22Rv1 (cell line): ENCODE measurements at regions not wholly inside any gene's neighbourhood (a gene's known extent, or its start where the extent isn't known, plus 50 kb on each side); places are given as distances from the start of the nearest gene placed in this dataset.

ENCODE experiments used
- H3K27ac ChIP-seq: fragments of 450-650 bp; 2 replicates; pipeline ENCODE4 v1.5.1; 2017
- CTCF ChIP-seq: fragments of 450-650 bp; IDR thresholded peaks from 2 replicates; pipeline ENCODE4 v1.5.1; 2017; ENCODE audit warnings: mild to moderate bottlenecking
- ZFX ChIP-seq: fragments of 450-650 bp; IDR thresholded peaks from 2 replicates; pipeline ENCODE4 v1.6.1; 2017; ENCODE audit warnings: antibody characterized with exemption, borderline replicate concordance

- TF ChIP-seq ZFX: no peak
- TF ChIP-seq CTCF: no peak
- no peak overlapping the region for H3K27ac ChIP-seq
Measured at GRCh38 chr2:186108470-186108869, 369.9 kb downstream of the FSIP2 start.

- TF ChIP-seq ZFX: no peak
- TF ChIP-seq CTCF: no peak
- no peak overlapping the region for H3K27ac ChIP-seq
Measured at GRCh38 chr2:186113284-186113683, 372.8 kb upstream of the ZC3H15 start.

GRCh38 chr2:186125156-186125555 is 360.9 kb upstream of the ZC3H15 start:
- H3K27ac ChIP-seq: no peak overlapping the region

GRCh38 chr2:186125625-186126024 is 360.4 kb upstream of the ZC3H15 start:
- TF ChIP-seq CTCF (no peak), ZFX (no peak)
- no peak overlapping the region for H3K27ac ChIP-seq

More at GRCh38 chr2:186125156-186125555, 360.9 kb upstream of the ZC3H15 start:
- TF ChIP-seq CTCF (no peak), ZFX (no peak)

- H3K27ac ChIP-seq: no peak overlapping the region
- TF ChIP-seq CTCF: no peak
- no peak for TF ChIP-seq ZFX
Measured at GRCh38 chr2:186126181-186126580, 359.9 kb upstream of the ZC3H15 start.

- H3K27ac ChIP-seq: peak overlapping the region; percentile 69
- TF ChIP-seq CTCF: no peak
- no peak for TF ChIP-seq ZFX
Measured at GRCh38 chr2:186129767-186130581, 356.1 kb upstream of the ZC3H15 start.

GRCh38 chr2:186130748-186131641 is 355.1 kb upstream of the ZC3H15 start:
- peak overlapping the region; percentile 69 for H3K27ac ChIP-seq
- TF ChIP-seq CTCF (no peak), ZFX (no peak)
